Neural cell (in vitro differentiated cells): ENCODE measurements at regions not wholly inside any gene's neighbourhood (a gene's known extent, or its start where the extent isn't known, plus 50 kb on each side); places are given as distances from the start of the nearest gene placed in this dataset.
"Not testable (repeated sequence)": the region's sequence is repeated elsewhere in the genome, so short reads cannot be mapped to it uniquely, and the experiment has no call there.

Experiments
- H2AFZ ChIP-seq: fragments of 200-600, 300-800 bp; sonication (generic), shearing (Covaris generic); 2 replicates; pipeline ENCODE4 v1.6.0; 2014; ENCODE audit warnings: low read depth, mild to moderate bottlenecking, antibody characterized with exemption, low read length, moderate library complexity
- H3F3A ChIP-seq: fragments of 200-600 bp; shearing (Covaris generic); 2 replicates; pipeline ENCODE4 v1.6.1; 2016; ENCODE audit warnings: mild to moderate bottlenecking, moderate library complexity, mixed read lengths, antibody characterized with exemption, low read length; ENCODE audit not compliant: insufficient read depth, poor library complexity, severe bottlenecking
- H3K27ac ChIP-seq: fragments of 200-600, 300-800 bp; sonication (generic), shearing (Covaris generic); 2 replicates; pipeline ENCODE4 v1.5.1; 2014; ENCODE audit warnings: mild to moderate bottlenecking, low read length, moderate library complexity
- H3K27me3 ChIP-seq: fragments of 300-800, 200-600 bp; sonication (generic), shearing (Covaris generic); 2 replicates; pipeline ENCODE4 v1.6.0; 2014; ENCODE audit warnings: mild to moderate bottlenecking, low read depth, low read length, moderate library complexity; ENCODE audit not compliant: insufficient read depth
- H3K36me3 ChIP-seq: fragments of 300-800, 200-600 bp; sonication (generic), shearing (Covaris generic); 2 replicates; pipeline ENCODE4 v1.5.1; 2014; ENCODE audit warnings: mild to moderate bottlenecking, antibody characterized with exemption, low read length, moderate library complexity; ENCODE audit not compliant: insufficient read depth
- H3K4me2 ChIP-seq: fragments of 300-800, 200-600 bp; sonication (generic), shearing (Covaris generic); 2 replicates; pipeline ENCODE4 v1.6.0; 2014; ENCODE audit warnings: mild to moderate bottlenecking, low read length
- H3K4me3 ChIP-seq: fragments of 300-800, 200-600 bp; sonication (generic), shearing (Covaris generic); 2 replicates; pipeline ENCODE4 v1.5.1; 2014; ENCODE audit warnings: mild to moderate bottlenecking, low read length, moderate library complexity
- H3K79me2 ChIP-seq: fragments of 200-600 bp; shearing (Covaris generic); replicated peaks from 2 replicates; pipeline ENCODE4 v1.6.0; 2014; ENCODE audit warnings: mild to moderate bottlenecking, low read length, moderate library complexity; ENCODE audit not compliant: insufficient read depth
- H3K9ac ChIP-seq: fragments of 300-800, 200-600 bp; sonication (generic), shearing (Covaris generic); 2 replicates; pipeline ENCODE4 v1.6.1; 2016; ENCODE audit warnings: mild to moderate bottlenecking, low read length, mixed read lengths
- H3K9me2 ChIP-seq: fragments of 200-600 bp; shearing (Covaris generic); 2 replicates; pipeline ENCODE4 v1.6.1; 2016; ENCODE audit warnings: mild to moderate bottlenecking, low read length, mixed read lengths; ENCODE audit not compliant: insufficient read depth
- H3K9me3 ChIP-seq: fragments of 200-600, 300-800 bp; sonication (generic), shearing (Covaris generic); 2 replicates; pipeline ENCODE4 v1.6.1; 2016; ENCODE audit warnings: mild to moderate bottlenecking, mixed run types, low read length, moderate library complexity, mixed read lengths
- H4K20me1 ChIP-seq: fragments of 200-600 bp; shearing (Covaris generic); 2 replicates; pipeline ENCODE4 v1.6.1; 2016; ENCODE audit warnings: mild to moderate bottlenecking, mixed run types; ENCODE audit not compliant: insufficient read depth
- EP300 ChIP-seq: fragments of 450-650 bp; conservative IDR thresholded peaks from 2 replicates; pipeline ENCODE4 v1.6.1; 2014; ENCODE audit warnings: antibody characterized with exemption, mild to moderate bottlenecking, moderate library complexity; ENCODE audit not compliant: poor library complexity, severe bottlenecking
- EZH2 ChIP-seq: fragments of 200-600, 300-800 bp; shearing (Covaris generic), sonication (generic); IDR thresholded peaks from 2 replicates; pipeline ENCODE4 v1.6.1; 2014; ENCODE audit warnings: antibody characterized with exemption, low read length, borderline replicate concordance, mild to moderate bottlenecking; ENCODE audit not compliant: insufficient read depth, poor library complexity, severe bottlenecking
- MXI1 ChIP-seq: fragments of 450-650 bp; conservative IDR thresholded peaks from 2 replicates; pipeline ENCODE4 v1.6.1; 2014; ENCODE audit warnings: antibody characterized with exemption, mild to moderate bottlenecking; ENCODE audit not compliant: poor library complexity, severe bottlenecking
- POLR2AphosphoS5 ChIP-seq: IDR thresholded peaks from 2 replicates; pipeline ENCODE4 v1.6.1; 2012
- RAD21 ChIP-seq: fragments of 450-650 bp; conservative IDR thresholded peaks from 2 replicates; pipeline ENCODE4 v1.6.1; 2014; ENCODE audit warnings: antibody characterized with exemption, mild to moderate bottlenecking, moderate library complexity
- SMC3 ChIP-seq: fragments of 450-650 bp; conservative IDR thresholded peaks from 2 replicates; pipeline ENCODE4 v1.6.1; 2014; ENCODE audit warnings: antibody characterized with exemption, mild to moderate bottlenecking, moderate library complexity; ENCODE audit not compliant: poor library complexity
- TAF1 ChIP-seq: IDR thresholded peaks from 2 replicates; pipeline ENCODE4 v1.6.1; 2012; ENCODE audit warnings: low read depth
- TF ChIP-seq, protein P1 (sequence below): IDR thresholded peaks from 2 replicates; pipeline ENCODE4 v1.6.1; 2012; ENCODE audit warnings: borderline replicate concordance
- TF ChIP-seq, protein P2 (sequence below): fragments of 450-650 bp; IDR thresholded peaks from 2 replicates; pipeline ENCODE4 v1.5.1; 2014; ENCODE audit warnings: antibody characterized with exemption, mild to moderate bottlenecking, moderate library complexity; ENCODE audit not compliant: poor library complexity, severe bottlenecking

DNA sequence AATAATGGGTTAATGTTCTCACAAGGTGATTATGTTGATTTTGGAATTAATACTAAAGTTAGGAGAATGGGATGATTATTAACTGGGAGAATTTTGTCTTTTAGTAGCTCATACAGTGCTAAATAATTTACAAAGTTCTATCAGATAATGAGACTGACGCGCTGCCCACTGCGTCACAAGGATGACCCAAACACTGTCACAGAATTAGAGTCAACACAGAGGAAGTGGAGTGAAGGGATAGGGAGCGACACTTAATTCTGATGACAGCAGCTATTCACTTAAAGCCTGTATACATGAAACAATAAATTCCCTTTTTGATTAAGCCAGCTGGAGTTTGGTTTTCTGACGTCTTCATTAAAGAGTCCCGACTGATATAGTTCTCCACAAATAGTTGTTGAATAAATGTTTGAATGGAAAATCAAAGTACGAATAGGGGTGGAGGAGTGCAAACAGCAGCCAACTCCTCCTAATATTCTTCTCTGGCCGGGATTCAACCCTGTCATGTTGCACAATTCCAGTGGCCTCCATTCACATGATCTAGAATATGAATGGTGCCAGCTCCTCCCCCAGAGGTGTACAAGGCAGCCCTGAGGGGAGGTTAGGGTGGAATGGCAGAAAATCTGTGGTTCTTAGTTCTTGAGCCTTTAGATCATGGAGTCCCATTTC is 140.3 kb downstream of the PCSK1 start:
- Histone ChIP-seq H4K20me1 (no peaks in the 10 kb centered on the region), H3F3A (no peaks in the 10 kb centered on the region), H3K9ac (no peak overlapping the region), H3K9me3 (no peaks in the 10 kb centered on the region), H3K27ac (no peak overlapping the region), H3K27me3 (no peaks in the 10 kb centered on the region), H3K4me2 (no peak overlapping the region), H3K9me2 (no peaks in the 10 kb centered on the region), H2AFZ (no peak overlapping the region), H3K36me3 (no peaks in the 10 kb centered on the region), H3K4me3 (no peak overlapping the region), H3K79me2 (no peaks in the 10 kb centered on the region)
- no peak for TF ChIP-seq SMC3
- TF ChIP-seq RAD21 = no peak
- no peak for TF ChIP-seq TAF1
- TF ChIP-seq EZH2 = no peak
- TF ChIP-seq, protein P1, sequence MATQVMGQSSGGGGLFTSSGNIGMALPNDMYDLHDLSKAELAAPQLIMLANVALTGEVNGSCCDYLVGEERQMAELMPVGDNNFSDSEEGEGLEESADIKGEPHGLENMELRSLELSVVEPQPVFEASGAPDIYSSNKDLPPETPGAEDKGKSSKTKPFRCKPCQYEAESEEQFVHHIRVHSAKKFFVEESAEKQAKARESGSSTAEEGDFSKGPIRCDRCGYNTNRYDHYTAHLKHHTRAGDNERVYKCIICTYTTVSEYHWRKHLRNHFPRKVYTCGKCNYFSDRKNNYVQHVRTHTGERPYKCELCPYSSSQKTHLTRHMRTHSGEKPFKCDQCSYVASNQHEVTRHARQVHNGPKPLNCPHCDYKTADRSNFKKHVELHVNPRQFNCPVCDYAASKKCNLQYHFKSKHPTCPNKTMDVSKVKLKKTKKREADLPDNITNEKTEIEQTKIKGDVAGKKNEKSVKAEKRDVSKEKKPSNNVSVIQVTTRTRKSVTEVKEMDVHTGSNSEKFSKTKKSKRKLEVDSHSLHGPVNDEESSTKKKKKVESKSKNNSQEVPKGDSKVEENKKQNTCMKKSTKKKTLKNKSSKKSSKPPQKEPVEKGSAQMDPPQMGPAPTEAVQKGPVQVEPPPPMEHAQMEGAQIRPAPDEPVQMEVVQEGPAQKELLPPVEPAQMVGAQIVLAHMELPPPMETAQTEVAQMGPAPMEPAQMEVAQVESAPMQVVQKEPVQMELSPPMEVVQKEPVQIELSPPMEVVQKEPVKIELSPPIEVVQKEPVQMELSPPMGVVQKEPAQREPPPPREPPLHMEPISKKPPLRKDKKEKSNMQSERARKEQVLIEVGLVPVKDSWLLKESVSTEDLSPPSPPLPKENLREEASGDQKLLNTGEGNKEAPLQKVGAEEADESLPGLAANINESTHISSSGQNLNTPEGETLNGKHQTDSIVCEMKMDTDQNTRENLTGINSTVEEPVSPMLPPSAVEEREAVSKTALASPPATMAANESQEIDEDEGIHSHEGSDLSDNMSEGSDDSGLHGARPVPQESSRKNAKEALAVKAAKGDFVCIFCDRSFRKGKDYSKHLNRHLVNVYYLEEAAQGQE = no peak
- TF ChIP-seq POLR2AphosphoS5 = no peak
- TF ChIP-seq, protein P2, sequence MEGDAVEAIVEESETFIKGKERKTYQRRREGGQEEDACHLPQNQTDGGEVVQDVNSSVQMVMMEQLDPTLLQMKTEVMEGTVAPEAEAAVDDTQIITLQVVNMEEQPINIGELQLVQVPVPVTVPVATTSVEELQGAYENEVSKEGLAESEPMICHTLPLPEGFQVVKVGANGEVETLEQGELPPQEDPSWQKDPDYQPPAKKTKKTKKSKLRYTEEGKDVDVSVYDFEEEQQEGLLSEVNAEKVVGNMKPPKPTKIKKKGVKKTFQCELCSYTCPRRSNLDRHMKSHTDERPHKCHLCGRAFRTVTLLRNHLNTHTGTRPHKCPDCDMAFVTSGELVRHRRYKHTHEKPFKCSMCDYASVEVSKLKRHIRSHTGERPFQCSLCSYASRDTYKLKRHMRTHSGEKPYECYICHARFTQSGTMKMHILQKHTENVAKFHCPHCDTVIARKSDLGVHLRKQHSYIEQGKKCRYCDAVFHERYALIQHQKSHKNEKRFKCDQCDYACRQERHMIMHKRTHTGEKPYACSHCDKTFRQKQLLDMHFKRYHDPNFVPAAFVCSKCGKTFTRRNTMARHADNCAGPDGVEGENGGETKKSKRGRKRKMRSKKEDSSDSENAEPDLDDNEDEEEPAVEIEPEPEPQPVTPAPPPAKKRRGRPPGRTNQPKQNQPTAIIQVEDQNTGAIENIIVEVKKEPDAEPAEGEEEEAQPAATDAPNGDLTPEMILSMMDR = no peak
- no peak for TF ChIP-seq MXI1
- TF ChIP-seq EP300 = no peak

DNA sequence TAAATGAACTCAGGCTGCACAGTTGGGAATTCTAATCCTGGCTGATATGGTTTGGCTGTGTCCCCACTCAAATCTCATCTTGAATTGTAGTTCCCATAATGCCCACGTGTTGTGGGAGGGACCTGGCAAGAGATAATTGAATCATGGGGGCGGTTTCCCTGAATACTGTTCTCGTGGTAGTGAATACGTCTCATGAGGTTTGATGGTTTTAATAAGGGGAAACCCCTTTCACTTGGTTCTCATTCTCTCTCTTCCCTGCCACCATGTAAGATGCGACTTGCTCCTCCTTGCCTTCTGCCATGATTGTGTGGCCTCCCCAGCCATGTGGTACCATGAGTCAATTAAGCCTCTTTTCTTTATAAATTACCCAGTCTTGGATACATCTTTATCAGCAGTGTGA is 143.8 kb downstream of the PCSK1 start:
- not testable (repeated sequence) for H4K20me1 ChIP-seq, H3K4me3 ChIP-seq, H3K9me3 ChIP-seq, H3K79me2 ChIP-seq, H3K9ac ChIP-seq, H3F3A ChIP-seq, H3K9me2 ChIP-seq, H2AFZ ChIP-seq, H3K4me2 ChIP-seq, H3K27me3 ChIP-seq, H3K27ac ChIP-seq, H3K36me3 ChIP-seq

DNA sequence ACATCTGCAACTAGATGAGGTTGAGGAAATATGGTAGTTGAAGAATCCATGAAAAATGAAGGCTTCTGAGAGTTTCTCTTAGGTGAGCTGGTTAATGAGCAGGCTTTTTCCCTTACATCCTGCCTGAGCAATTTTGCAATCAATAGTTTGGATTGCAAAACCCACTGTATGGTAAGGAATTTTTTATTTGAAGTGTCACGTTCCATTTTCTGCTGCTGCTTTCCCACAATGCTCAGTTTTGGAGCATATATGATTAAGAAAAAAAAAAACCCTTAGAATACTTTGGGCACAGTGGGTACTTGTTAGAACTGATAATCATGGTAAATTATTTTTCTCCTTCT is 144.2 kb downstream of the PCSK1 start:
- Histone ChIP-seq H3K79me2 (no peaks in the 10 kb centered on the region), H4K20me1 (no peaks in the 10 kb centered on the region), H2AFZ (no peak overlapping the region), H3K4me2 (no peak overlapping the region), H3K9ac (no peak overlapping the region), H3K36me3 (no peaks in the 10 kb centered on the region), H3K27me3 (no peaks in the 10 kb centered on the region), H3F3A (no peaks in the 10 kb centered on the region), H3K9me2 (no peaks in the 10 kb centered on the region), H3K27ac (no peak overlapping the region), H3K4me3 (no peak overlapping the region), H3K9me3 (no peaks in the 10 kb centered on the region)
- TF ChIP-seq EZH2 (no peak), RAD21 (no peak), SMC3 (no peak), EP300 (no peak), TAF1 (no peak), MXI1 (no peak), POLR2AphosphoS5 (no peak)
- TF ChIP-seq, protein P1 = no peak
- TF ChIP-seq, protein P2 = no peak
